Stimulated activated CD8-positive, alpha-beta memory T cell treated with anti-CD3 and anti-CD28 coated beads, Interleukin-15, amount 100 ng/mL, for 4 hours (primary cell): ENCODE measurements at regions not wholly inside any gene's neighbourhood (a gene's known extent, or its start where the extent isn't known, plus 50 kb on each side); places are given as distances from the start of the nearest gene placed in this dataset.
A peak's percentile ranks its signal among the peaks of the same experiment; 100 is the strongest.

Experiments used
- DNase-seq, 2 donors: peaks; one replicate each; pipeline ENCODE4 v3.0.0-alpha.2; 2020; ENCODE audit warnings: low read depth in 2 of 2

- no peak for DNase-seq
Observed at GRCh38 chr18:5091741-5092140, 105.3 kb downstream of the AKAIN1 start.

DNA sequence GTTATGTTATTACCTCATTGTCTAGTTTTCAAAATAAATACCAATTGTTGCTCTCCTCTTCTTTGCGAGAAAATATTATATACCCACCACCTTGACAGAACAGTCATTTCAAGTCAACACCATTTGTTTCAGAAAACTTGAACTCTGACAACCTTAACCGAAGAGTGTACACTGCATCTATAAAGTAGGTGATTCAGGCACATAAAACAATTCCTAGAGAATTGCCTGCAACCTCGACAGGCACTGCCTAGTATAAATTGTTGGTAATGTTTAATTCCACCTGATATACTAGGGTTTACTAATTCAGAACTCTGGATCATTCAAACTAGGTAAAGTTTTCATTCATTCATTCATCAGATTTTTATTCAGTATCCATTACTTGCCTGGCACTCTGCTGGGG, 121.8 kb downstream of the AKAIN1 start:
- no peak for DNase-seq

DNA sequence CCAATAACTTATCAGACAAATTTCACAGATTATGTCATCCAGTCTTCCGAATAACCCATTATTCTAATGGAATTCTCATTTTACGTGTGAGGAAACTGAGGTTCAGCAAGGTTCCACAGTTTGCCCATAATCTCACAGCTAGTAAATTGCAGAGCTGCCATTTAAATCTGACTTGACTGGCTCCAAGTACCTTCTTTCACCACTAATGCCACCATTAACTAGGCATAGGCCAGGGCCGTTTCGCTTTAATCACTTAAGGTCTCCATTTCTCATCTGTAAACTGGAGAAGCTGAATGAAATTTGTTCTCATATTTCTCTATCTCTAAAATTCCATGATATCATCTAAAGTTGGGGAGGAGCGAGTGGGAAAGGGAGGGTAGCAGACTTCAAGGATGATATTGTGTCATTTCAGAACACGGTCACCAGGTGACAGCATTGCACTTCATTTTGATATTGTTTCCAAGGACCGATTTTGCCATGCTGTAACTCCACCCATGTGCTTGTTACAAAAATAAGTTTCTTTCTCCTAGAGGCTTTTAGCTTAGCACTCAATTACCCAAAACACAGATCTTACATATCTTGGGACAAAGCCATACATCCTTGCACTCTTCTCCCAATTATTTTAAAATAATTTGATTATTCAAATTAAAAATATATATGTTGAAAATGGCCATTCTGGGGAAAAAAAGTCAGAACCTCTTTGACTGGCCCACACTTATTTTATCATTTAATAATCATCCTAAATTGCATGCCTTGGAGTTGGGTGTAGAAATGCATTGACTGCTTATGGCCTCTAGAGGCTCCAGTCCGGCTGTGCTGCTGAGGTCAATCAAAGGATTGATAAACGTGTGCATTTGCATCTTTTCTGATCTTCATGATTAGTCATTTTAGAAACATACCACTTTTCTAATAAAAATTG, 123.8 kb downstream of the AKAIN1 start:
- peak in 1 of 2 donors; percentile 0 for DNase-seq

GRCh38 chr18:5068851-5069250, 128.2 kb downstream of the AKAIN1 start:
- no peak for DNase-seq

- no peak for DNase-seq
Observed at GRCh38 chr18:5066380-5066977, 130.6 kb downstream of the AKAIN1 start.

- no peak for DNase-seq
Observed at GRCh38 chr18:5065615-5066014, 131.4 kb downstream of the AKAIN1 start.

GRCh38 chr18:5064841-5065370, 132.2 kb downstream of the AKAIN1 start:
- DNase-seq = no peak

DNA sequence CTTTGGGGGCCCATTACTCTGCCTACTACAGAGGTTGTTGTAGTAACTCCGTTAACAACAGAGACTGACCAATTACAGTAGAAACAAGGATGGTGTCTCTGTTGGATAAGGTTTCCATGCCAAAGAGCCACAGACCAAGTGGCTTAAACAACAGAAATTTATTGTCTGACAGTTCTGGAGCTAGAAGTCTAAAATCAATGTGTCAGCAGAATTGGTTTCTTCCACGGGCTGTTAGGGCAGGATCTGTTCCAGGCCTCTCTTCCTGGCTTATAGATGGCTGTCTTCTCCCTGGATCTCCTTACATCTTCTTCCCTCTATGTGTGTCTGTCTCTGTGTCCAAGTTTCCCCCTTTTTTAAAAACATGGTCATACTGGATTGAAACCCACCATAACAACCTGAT, 135.3 kb downstream of the AKAIN1 start:
- DNase-seq = no peak

GRCh38 chr18:5060543-5060942, 136.5 kb downstream of the AKAIN1 start:
- no peak for DNase-seq

- no peak for DNase-seq
Observed at GRCh38 chr18:5059696-5060032, 137.4 kb downstream of the AKAIN1 start.

DNA sequence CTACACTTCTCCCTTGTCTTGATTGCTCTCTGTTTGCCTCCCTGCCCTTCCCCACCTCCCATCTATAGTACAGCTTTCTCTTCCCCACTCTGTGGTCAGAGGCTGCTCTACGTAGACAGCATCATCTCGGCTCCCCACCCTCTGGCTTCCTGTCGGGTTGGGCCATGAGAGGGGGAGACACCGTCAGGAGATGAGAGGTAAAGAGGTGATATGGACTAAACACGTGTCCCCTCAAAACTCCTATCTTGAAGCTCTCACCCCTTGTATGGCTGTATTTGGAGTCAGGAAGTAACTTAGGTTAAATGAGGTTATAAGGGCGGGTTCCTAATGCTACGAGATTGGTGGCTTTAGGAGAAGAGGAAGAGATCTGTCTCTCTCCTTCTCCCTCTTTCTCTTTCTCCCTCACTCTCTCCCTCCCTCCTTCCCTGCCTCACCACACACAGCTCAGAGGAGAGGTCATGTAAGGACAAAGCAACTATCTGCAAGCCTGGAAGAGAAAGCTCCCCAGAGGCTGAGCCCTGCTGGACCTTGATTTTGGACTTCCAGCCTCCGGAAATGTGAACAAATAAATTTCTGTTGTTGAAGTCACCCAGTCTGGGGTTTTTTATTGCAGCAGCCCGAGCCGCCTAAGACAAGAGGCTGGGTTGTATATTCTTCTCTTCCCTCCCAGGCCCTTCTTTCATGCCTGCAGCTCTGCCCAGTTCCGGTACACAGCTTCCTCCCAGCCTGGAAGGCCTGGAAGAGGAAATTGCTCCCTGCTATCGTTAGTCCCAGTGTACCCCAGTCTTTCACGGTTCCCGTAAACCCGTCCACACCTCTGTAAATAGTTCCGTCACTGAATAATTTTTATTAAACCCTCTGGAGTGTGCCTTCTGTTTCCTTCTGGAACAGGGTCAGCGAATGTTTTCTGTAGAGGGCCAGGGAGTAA, 138.0 kb downstream of the AKAIN1 start:
- DNase-seq = no peak

GRCh38 chr18:5057386-5058348, 139.4 kb downstream of the AKAIN1 start:
- DNase-seq = peak; percentile 5 to 16

GRCh38 chr18:5052491-5052890, 144.6 kb downstream of the AKAIN1 start:
- no peak for DNase-seq

- DNase-seq = no peak
Observed at GRCh38 chr18:5051207-5051606, 145.8 kb downstream of the AKAIN1 start.

- no peak for DNase-seq
Observed at GRCh38 chr18:5049124-5049523, 147.9 kb downstream of the AKAIN1 start.

- DNase-seq = no peak
Observed at GRCh38 chr18:5040476-5040875, 156.6 kb downstream of the AKAIN1 start.

GRCh38 chr18:5036523-5036922, 160.5 kb downstream of the AKAIN1 start:
- DNase-seq = no peak

DNA sequence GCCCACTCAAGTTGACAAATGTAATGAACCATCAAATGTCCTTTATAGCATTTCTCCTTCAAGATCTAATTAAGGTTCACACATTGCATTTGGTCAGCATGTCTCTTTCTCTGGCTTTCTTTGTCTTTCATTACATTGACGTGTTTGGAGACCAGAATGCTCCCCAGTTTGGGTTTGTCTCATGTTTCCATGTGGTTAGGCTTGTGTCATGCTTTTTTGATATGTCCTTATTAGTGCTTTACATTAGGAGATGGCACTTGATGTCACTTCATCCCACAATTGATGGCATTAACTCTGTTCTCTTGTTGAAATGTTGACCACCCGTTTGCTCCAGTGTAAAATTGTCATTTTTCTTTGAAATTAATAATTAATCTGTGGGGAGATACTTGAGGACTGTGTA, 165.8 kb downstream of the AKAIN1 start:
- DNase-seq = no peak

GRCh38 chr18:5030636-5031035, 166.4 kb downstream of the AKAIN1 start:
- DNase-seq = no peak

GRCh38 chr18:5029592-5029991, 167.5 kb downstream of the AKAIN1 start:
- DNase-seq = no peak

DNA sequence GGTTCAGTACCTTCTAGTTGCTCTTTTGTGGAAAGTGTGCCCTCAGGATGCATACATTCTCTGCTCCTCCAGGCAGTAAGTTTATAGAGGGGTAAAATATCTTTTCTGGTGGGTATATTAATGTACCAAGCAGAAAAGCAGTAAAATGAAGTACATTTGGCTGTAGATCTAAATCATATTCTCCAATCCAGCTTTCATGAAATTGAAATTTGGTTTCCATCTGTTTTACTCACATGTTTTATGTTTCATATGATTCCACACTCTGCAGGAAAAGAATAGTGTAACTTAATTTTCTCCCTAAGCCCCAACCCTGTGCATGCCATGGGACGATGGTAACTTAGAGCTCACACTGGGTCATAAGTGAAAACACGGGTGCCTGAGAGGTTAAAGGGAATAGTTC, 172.3 kb downstream of the AKAIN1 start:
- DNase-seq = no peak
